Fibroblast of lung (primary cell): ENCODE measurements at regions not wholly inside any gene's neighbourhood (a gene's known extent, or its start where the extent isn't known, plus 50 kb on each side); places are given as distances from the start of the nearest gene placed in this dataset.

ENCODE experiments used
- DNase-seq, 2 donors: peaks; one replicate each; pipeline versions ENCODE4 v3.0.0 to v3.0.0-alpha.2; 2010; ENCODE audit warnings: low read depth in 2 of 2
- H2AFZ ChIP-seq: 2 replicates; pipeline ENCODE4 v1.5.1; 2012; ENCODE audit warnings: low read length, control low read depth, inconsistent platforms
- H3K27ac ChIP-seq: 2 replicates; pipeline ENCODE4 v1.5.1; 2011; ENCODE audit warnings: low read length, control low read depth; ENCODE audit not compliant: insufficient read depth
- H3K27me3 ChIP-seq: 2 replicates; pipeline ENCODE4 v1.5.1; 2011; ENCODE audit warnings: mild to moderate bottlenecking, low read length; ENCODE audit not compliant: control insufficient read depth, insufficient read depth
- H3K36me3 ChIP-seq: 2 replicates; pipeline ENCODE4 v1.5.1; 2011; ENCODE audit warnings: low read length; ENCODE audit not compliant: control insufficient read depth, insufficient read depth
- H3K4me1 ChIP-seq: 2 replicates; pipeline ENCODE4 v1.5.1; 2011; ENCODE audit warnings: low read length; ENCODE audit not compliant: control insufficient read depth, insufficient read depth; ENCODE audit errors: extremely low read depth
- H3K4me2 ChIP-seq: 2 replicates; pipeline ENCODE4 v1.5.1; 2011; ENCODE audit warnings: low read length, control low read depth; ENCODE audit not compliant: insufficient read depth; ENCODE audit errors: extremely low read depth
- H3K4me3 ChIP-seq, 4 experiments: fragments of 200-600 bp in 1 of 4; sonication (generic) in 1 of 4; replicated peaks in 1 of 4; 2 replicates each; pipeline ENCODE4 v1.5.1; 2011 to 2016; ENCODE audit warnings: low read length in 4 of 4, low read depth in 3 of 4, mild to moderate bottlenecking in 3 of 4, control low read depth in 2 of 4, inconsistent platforms in 1 of 4, mixed read lengths in 1 of 4; ENCODE audit not compliant: insufficient read depth in 1 of 4; ENCODE audit errors: control extremely low read depth in 1 of 4
- H3K79me2 ChIP-seq: 2 replicates; pipeline ENCODE4 v1.5.1; 2012; ENCODE audit warnings: mild to moderate bottlenecking, low read length, inconsistent platforms; ENCODE audit not compliant: control insufficient read depth, insufficient read depth
- H3K9ac ChIP-seq: 2 replicates; pipeline ENCODE4 v1.5.1; 2011; ENCODE audit warnings: mild to moderate bottlenecking, low read length, control low read depth; ENCODE audit not compliant: insufficient read depth
- H3K9me3 ChIP-seq: 2 replicates; pipeline ENCODE4 v1.5.1; 2012; ENCODE audit warnings: low read depth, low read length; ENCODE audit not compliant: control insufficient read depth, insufficient read depth
- H4K20me1 ChIP-seq: 2 replicates; pipeline ENCODE4 v1.5.1; 2011; ENCODE audit warnings: low read length; ENCODE audit not compliant: control insufficient read depth, insufficient read depth; ENCODE audit errors: extremely low read depth
- EZH2 ChIP-seq: IDR thresholded peaks from 2 replicates; pipeline ENCODE4 v1.5.1; 2012; ENCODE audit warnings: low read length, control low read depth, mild to moderate bottlenecking; ENCODE audit errors: missing control alignments
- TF ChIP-seq, protein P1 (sequence below), 2 donors: IDR thresholded peaks in 1 of 2; conservative IDR thresholded peaks in 1 of 2; 1 replicate in 1 of 2; 2 replicates in 1 of 2; pipeline ENCODE4 v1.5.1; 2011 to 2012; ENCODE audit warnings: low read length in 2 of 2, control low read depth in 1 of 2, inconsistent platforms in 1 of 2, low read depth in 1 of 2, mild to moderate bottlenecking in 1 of 2

DNA sequence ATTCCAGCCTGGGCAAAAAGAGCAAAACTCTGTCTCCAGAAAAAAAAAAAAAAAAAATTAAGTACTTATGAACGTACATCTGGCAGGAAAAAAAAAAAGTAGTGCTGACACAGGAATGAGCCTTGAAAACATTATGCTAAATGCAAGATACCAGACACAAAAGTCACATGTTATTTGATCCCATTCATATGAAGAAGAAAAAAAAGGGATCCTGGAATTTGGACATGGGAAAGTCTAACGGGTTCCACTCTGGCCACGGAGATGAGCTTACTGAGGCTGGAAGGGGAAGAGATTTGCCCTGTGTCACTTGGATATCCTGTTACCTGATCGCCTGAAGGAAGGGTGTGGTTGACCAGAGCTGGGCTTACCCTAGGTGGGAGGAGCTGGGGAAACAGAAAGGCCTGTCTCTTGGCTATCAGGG, 251.9 kb downstream of the PARN start:
- no peak overlapping the region for H3K4me3 ChIP-seq
- H3K79me2 ChIP-seq: no peaks in the 10 kb centered on the region
- no peak overlapping the region for H3K4me2 ChIP-seq
- no peaks in the 10 kb centered on the region for H3K36me3 ChIP-seq
- H3K4me1 ChIP-seq: peaks cover 4% of the 10 kb centered on the region
- H3K27ac ChIP-seq: no peak overlapping the region
- TF ChIP-seq, protein P1, sequence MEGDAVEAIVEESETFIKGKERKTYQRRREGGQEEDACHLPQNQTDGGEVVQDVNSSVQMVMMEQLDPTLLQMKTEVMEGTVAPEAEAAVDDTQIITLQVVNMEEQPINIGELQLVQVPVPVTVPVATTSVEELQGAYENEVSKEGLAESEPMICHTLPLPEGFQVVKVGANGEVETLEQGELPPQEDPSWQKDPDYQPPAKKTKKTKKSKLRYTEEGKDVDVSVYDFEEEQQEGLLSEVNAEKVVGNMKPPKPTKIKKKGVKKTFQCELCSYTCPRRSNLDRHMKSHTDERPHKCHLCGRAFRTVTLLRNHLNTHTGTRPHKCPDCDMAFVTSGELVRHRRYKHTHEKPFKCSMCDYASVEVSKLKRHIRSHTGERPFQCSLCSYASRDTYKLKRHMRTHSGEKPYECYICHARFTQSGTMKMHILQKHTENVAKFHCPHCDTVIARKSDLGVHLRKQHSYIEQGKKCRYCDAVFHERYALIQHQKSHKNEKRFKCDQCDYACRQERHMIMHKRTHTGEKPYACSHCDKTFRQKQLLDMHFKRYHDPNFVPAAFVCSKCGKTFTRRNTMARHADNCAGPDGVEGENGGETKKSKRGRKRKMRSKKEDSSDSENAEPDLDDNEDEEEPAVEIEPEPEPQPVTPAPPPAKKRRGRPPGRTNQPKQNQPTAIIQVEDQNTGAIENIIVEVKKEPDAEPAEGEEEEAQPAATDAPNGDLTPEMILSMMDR (conservative IDR thresholded peaks at IDR 0.05 in 1 of 2, IDR thresholded peaks at IDR 0.05 in 1 of 2; ENCODE audit: low read depth in 1 of 2, low read length in 2 of 2): no peak
- no peak for TF ChIP-seq EZH2
- no peaks in the 10 kb centered on the region for H3K9me3 ChIP-seq
- no peak overlapping the region for H2AFZ ChIP-seq
- DNase-seq: peak; percentile 81 to 83
- H3K27me3 ChIP-seq: no peaks in the 10 kb centered on the region
- H4K20me1 ChIP-seq: no peaks in the 10 kb centered on the region
- no peak overlapping the region for H3K9ac ChIP-seq

GRCh38 chr16:14377326-14377725, 252.7 kb downstream of the PARN start:
- Histone ChIP-seq H3K27me3 (no peaks in the 10 kb centered on the region), H3K79me2 (no peaks in the 10 kb centered on the region), H3K9ac (no peak overlapping the region), H3K4me2 (no peak overlapping the region), H3K4me3 (no peak overlapping the region), H3K9me3 (no peaks in the 10 kb centered on the region), H3K36me3 (no peaks in the 10 kb centered on the region), H3K27ac (no peak overlapping the region), H4K20me1 (no peaks in the 10 kb centered on the region), H2AFZ (no peak overlapping the region), H3K4me1 (peaks cover 4% of the 10 kb centered on the region)
- DNase-seq: peak; percentile 40 to 49
- TF ChIP-seq, protein P1 (conservative IDR thresholded peaks at IDR 0.05 in 1 of 2, IDR thresholded peaks at IDR 0.05 in 1 of 2; ENCODE audit: low read depth in 1 of 2, low read length in 2 of 2): no peak
- TF ChIP-seq EZH2: no peak

DNA sequence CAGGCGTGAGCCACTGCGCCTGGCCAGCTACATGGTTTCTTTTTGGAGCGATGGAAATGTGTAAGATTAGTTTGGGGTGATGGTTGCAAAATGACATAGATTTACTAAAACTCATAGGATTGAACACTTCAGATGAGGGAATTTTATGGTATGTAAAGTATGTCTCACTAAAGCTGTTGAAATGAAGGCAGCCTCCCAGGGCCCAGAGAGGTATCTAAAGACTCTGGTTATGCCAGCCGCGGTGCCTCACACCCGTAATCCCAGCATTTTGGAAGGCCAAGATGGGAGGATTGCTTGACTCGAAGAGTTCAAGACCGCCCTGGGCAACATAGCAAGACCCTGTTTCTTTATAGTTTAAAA, 254.9 kb downstream of the PARN start:
- Histone ChIP-seq H3K27ac (no peak overlapping the region), H3K9me3 (no peaks in the 10 kb centered on the region), H3K4me2 (no peak overlapping the region), H3K27me3 (no peaks in the 10 kb centered on the region), H2AFZ (no peak overlapping the region), H4K20me1 (no peaks in the 10 kb centered on the region), H3K9ac (no peak overlapping the region), H3K79me2 (no peaks in the 10 kb centered on the region), H3K36me3 (no peaks in the 10 kb centered on the region), H3K4me3 (no peak overlapping the region), H3K4me1 (peaks cover 6% of the 10 kb centered on the region)
- TF ChIP-seq EZH2: no peak
- TF ChIP-seq, protein P1 (conservative IDR thresholded peaks at IDR 0.05 in 1 of 2, IDR thresholded peaks at IDR 0.05 in 1 of 2; ENCODE audit: low read depth in 1 of 2, low read length in 2 of 2): no peak
- DNase-seq: peak in 1 of 2 donors; percentile 22
